RWPE1 (cell line): ENCODE measurements at regions not wholly inside any gene's neighbourhood (a gene's known extent, or its start where the extent isn't known, plus 50 kb on each side); places are given as distances from the start of the nearest gene placed in this dataset.

Experiments used
- CTCF ChIA-PET: fragments of 350-600 bp; sonication (Branson Sonifier 250); formaldehyde crosslinking; extraction: SDS; loops from one replicate; lab custom pipeline; 2021; lab: Yijun Ruan, JAX
- POLR2A ChIA-PET: fragments of 400-600 bp; formaldehyde crosslinking; extraction: SDS; loops from one replicate; lab custom pipeline; 2020; ENCODE audit warnings: antibody characterized with exemption; ENCODE audit not compliant: low non-redundant PET; lab: Yijun Ruan, JAX
- DNase-seq: peaks from one replicate; pipeline ENCODE4 v3.0.0; 2012; ENCODE audit warnings: low spot score
- H3K27ac ChIP-seq: fragments of 450-650 bp; 2 replicates; pipeline ENCODE4 v1.5.1; 2017
- CTCF ChIP-seq: fragments of 450-650 bp; conservative IDR thresholded peaks from 2 replicates; pipeline ENCODE4 v1.5.1; 2017; ENCODE audit warnings: low read depth, mild to moderate bottlenecking

GRCh38 chr7:14065286-14065685 lies 75.8 kb upstream of the ETV1 start:
- no peak overlapping the region for H3K27ac ChIP-seq
- ChIA-PET POLR2A (no interaction called here), CTCF (no interaction called here)
- TF ChIP-seq CTCF: no peak
- DNase-seq: no peak

GRCh38 chr7:14055813-14056212 lies 66.3 kb upstream of the ETV1 start:
- H3K27ac ChIP-seq: no peak overlapping the region
- DNase-seq: no peak
- POLR2A ChIA-PET: no interaction called here
- CTCF ChIA-PET: interaction anchor here (0.6 kb wide), 1 partner anchor 270 kb away, joined by 5 read pairs; no protein-coding TSS in a partner anchor
- TF ChIP-seq CTCF: no peak

- TF ChIP-seq CTCF: no peak
- POLR2A ChIA-PET: no interaction called here
- H3K27ac ChIP-seq: no peak overlapping the region
- no peak for DNase-seq
- CTCF ChIA-PET: no interaction called here
Observed at GRCh38 chr7:14054125-14054524, 64.7 kb upstream of the ETV1 start.

- CTCF ChIA-PET: interaction anchor here (0.6 kb wide), 2 partner anchors 86 to 102 kb away, joined by 3 read pairs; no protein-coding TSS in a partner anchor
- DNase-seq: no peak
Observed at GRCh38 chr7:14048889-14049288, 59.4 kb upstream of the ETV1 start.

GRCh38 chr7:14047709-14048399 lies 58.4 kb upstream of the ETV1 start:
- POLR2A ChIA-PET: no interaction called here
- no peak for DNase-seq
- CTCF ChIA-PET: interaction anchor here (0.6 kb wide), 2 partner anchors 85 to 101 kb away, joined by 3 read pairs; no protein-coding TSS in a partner anchor
- TF ChIP-seq CTCF: no peak
- H3K27ac ChIP-seq: no peak overlapping the region

More at GRCh38 chr7:14048889-14049288, 59.4 kb upstream of the ETV1 start:
- POLR2A ChIA-PET: no interaction called here
- no peak for TF ChIP-seq CTCF
- H3K27ac ChIP-seq: no peak overlapping the region

- no peak for TF ChIP-seq CTCF
- H3K27ac ChIP-seq: no peak overlapping the region
- POLR2A ChIA-PET: no interaction called here
- peak; percentile 53 for DNase-seq
- CTCF ChIA-PET: no interaction called here
Observed at GRCh38 chr7:14045651-14046050, 56.2 kb upstream of the ETV1 start.
